Panc1 (cell line): ENCODE measurements at regions not wholly inside any gene's neighbourhood (a gene's known extent, or its start where the extent isn't known, plus 50 kb on each side); places are given as distances from the start of the nearest gene placed in this dataset.

Experiments used
- ATAC-seq: fragments of 200-7000 bp; cut with Tn5 transposase; 2 replicates; pipeline ENCODE4 v1.9.1; 2020; ENCODE audit warnings: mild to moderate bottlenecking, moderate library complexity
- BruUV-seq: library from RNA; stranded (reverse); fragments of 400-500 nt; replicated peaks from 2 replicates; lab custom pipeline; 2021; lab: Mats Ljungman, UMichigan
- CTCF ChIA-PET: fragments of 300-600 bp; sonication (Branson Sonifier 250); formaldehyde crosslinking; loops from one replicate; lab custom pipeline; 2022; ENCODE audit warnings: antibody characterized with exemption; lab: Charles Lee
- POLR2A ChIA-PET: fragments of 300-600 bp; sonication (Branson Sonifier 250); formaldehyde crosslinking; loops from one replicate; lab custom pipeline; 2022; ENCODE audit warnings: antibody characterized with exemption; lab: Charles Lee
- DNase-seq: peaks from one replicate; pipeline ENCODE4 v3.0.0-alpha.2; 2010; ENCODE audit warnings: low read depth, low spot score
- H3K27ac ChIP-seq: 2 replicates; pipeline ENCODE4 v1.5.1; 2011; ENCODE audit warnings: mild to moderate bottlenecking, low read length, inconsistent platforms
- H3K27me3 ChIP-seq: fragments of 200-500 bp; sonication (Bioruptor generic); 2 replicates; pipeline ENCODE4 v1.6.0; 2014; ENCODE audit warnings: low read length, inconsistent platforms; ENCODE audit not compliant: control insufficient read depth, insufficient read depth
- H3K36me3 ChIP-seq: fragments of 200-500 bp; sonication (Bioruptor generic); 2 replicates; pipeline ENCODE4 v1.5.1; 2014; ENCODE audit warnings: inconsistent platforms, mild to moderate bottlenecking, low read length, moderate library complexity; ENCODE audit not compliant: control insufficient read depth, insufficient read depth
- H3K4me1 ChIP-seq: 2 replicates; pipeline ENCODE4 v1.5.1; 2011; ENCODE audit warnings: inconsistent platforms, mild to moderate bottlenecking, low read length, moderate library complexity; ENCODE audit not compliant: control insufficient read depth, insufficient read depth
- H3K4me3 ChIP-seq, 2 experiments: 2 replicates each; pipeline ENCODE4 v1.5.1; 2011 to 2012; ENCODE audit warnings: low read depth in 2 of 2, low read length in 2 of 2, mild to moderate bottlenecking in 2 of 2, inconsistent platforms in 1 of 2, moderate library complexity in 1 of 2
- H3K9me3 ChIP-seq: fragments of 200-500 bp; sonication (Bioruptor generic); 2 replicates; pipeline ENCODE4 v1.5.1; 2014; ENCODE audit warnings: low read depth, mild to moderate bottlenecking, inconsistent platforms, low read length, moderate library complexity; ENCODE audit not compliant: control insufficient read depth, insufficient read depth
- CTCF ChIP-seq: fragments of 450-650 bp; IDR thresholded peaks from 2 replicates; pipeline ENCODE4 v1.5.1; 2017; ENCODE audit warnings: mild to moderate bottlenecking
- POLR2AphosphoS5 ChIP-seq: IDR thresholded peaks from 2 replicates; pipeline ENCODE4 v1.6.1; 2012; ENCODE audit warnings: mild to moderate bottlenecking, low read depth, low read length, moderate library complexity
- REST ChIP-seq, 2 experiments: IDR thresholded peaks; 2 replicates each; pipeline ENCODE4 v1.6.1; 2011 to 2012; ENCODE audit warnings: low read depth in 2 of 2, control low read depth in 1 of 2, low read length in 1 of 2, mild to moderate bottlenecking in 1 of 2, moderate library complexity in 1 of 2; ENCODE audit not compliant: insufficient read depth in 1 of 2
- SIN3A ChIP-seq: IDR thresholded peaks from 2 replicates; pipeline ENCODE4 v1.6.1; 2012; ENCODE audit warnings: low read depth, mild to moderate bottlenecking, low read length, moderate library complexity, borderline replicate concordance; ENCODE audit not compliant: insufficient read depth
- TCF7L2 ChIP-seq: IDR thresholded peaks from 2 replicates; pipeline ENCODE4 v1.6.1; 2011; ENCODE audit warnings: mild to moderate bottlenecking, low read depth, low read length, inconsistent platforms
- in situ Hi-C: cut with HindIII; loops from 2 replicates; pipeline ENCODE4 v1.10.0; 2016; ENCODE audit warnings: low sequenced_read_pairs, low pct_unique_long_range_greater_than_20kb
- intact Hi-C: fragments of 100-400 bp; cut with micrococcal nuclease; formaldehyde crosslinking; loops from one replicate; pipeline ENCODE4 v1.10.0; 2022; ENCODE audit not compliant: unreplicated experiment

GRCh38 chr6:927157-927556 is 234.2 kb upstream of the EXOC2 start:
- CTCF ChIA-PET = interaction anchor here (0.7 kb wide), 1 partner anchor 24 kb away, joined by 3 read pairs; no protein-coding TSS in a partner anchor
- no peak overlapping the region for H3K4me3 ChIP-seq
- POLR2A ChIA-PET = no interaction called here
- H3K9me3 ChIP-seq = no peaks in the 10 kb centered on the region
- intact Hi-C loops (no loop called here), in situ Hi-C loops (no loop called here)
- no peaks in the 10 kb centered on the region for H3K4me1 ChIP-seq
- peaks cover 16% of the 10 kb centered on the region for H3K27me3 ChIP-seq
- no peaks in the 10 kb centered on the region for H3K36me3 ChIP-seq
- TF ChIP-seq POLR2AphosphoS5 (no peak), CTCF (no peak), TCF7L2 (no peak), SIN3A (no peak), REST (IDR thresholded peaks at IDR 0.05; ENCODE audit: insufficient read depth in 1 of 2, low read depth in 2 of 2, low read length in 1 of 2) (no peak)
- no peak for ATAC-seq
- BruUV-seq = no TSS peak
- DNase-seq = no peak
- no peak overlapping the region for H3K27ac ChIP-seq

- Histone ChIP-seq H3K4me3 (no peak overlapping the region), H3K27me3 (peaks cover 9% of the 10 kb centered on the region), H3K4me1 (no peaks in the 10 kb centered on the region), H3K36me3 (no peaks in the 10 kb centered on the region), H3K9me3 (no peaks in the 10 kb centered on the region; the same call in 1 of the 2 replicates), H3K27ac (no peak overlapping the region)
- intact Hi-C loops = no loop called here
- ChIA-PET POLR2A (no interaction called here), CTCF (no interaction called here)
- BruUV-seq = no TSS peak
- TF ChIP-seq SIN3A = no peak
- TF ChIP-seq POLR2AphosphoS5 = no peak
- TF ChIP-seq CTCF = no peak
- TF ChIP-seq TCF7L2 = no peak
- TF ChIP-seq REST (IDR thresholded peaks at IDR 0.05; ENCODE audit: insufficient read depth in 1 of 2, low read depth in 2 of 2, low read length in 1 of 2) = no peak
- ATAC-seq = no peak
- DNase-seq = no peak
- in situ Hi-C loops = no loop called here
Observed at GRCh38 chr6:925656-926213, 232.8 kb upstream of the EXOC2 start.
